SK-N-SH treated with all-trans-retinoic acid at 6 μM for 48 hours (cell line): ENCODE measurements at regions not wholly inside any gene's neighbourhood (a gene's known extent, or its start where the extent isn't known, plus 50 kb on each side); places are given as distances from the start of the nearest gene placed in this dataset.

Experiments
- ARNTL ChIP-seq: fragments of 450-650 bp; formaldehyde crosslinking; IDR thresholded peaks from 2 replicates; pipeline ENCODE4 v1.5.0; 2020; ENCODE audit warnings: low read depth, mild to moderate bottlenecking, moderate library complexity, borderline replicate concordance
- ESRRG ChIP-seq: fragments of 250-450 bp; sonication (Bioruptor Pico); IDR thresholded peaks from 2 replicates; pipeline ENCODE4 v1.6.1; 2021; ENCODE audit warnings: mild to moderate bottlenecking
- OSR1 ChIP-seq: fragments of 250-450 bp; sonication (Bioruptor Pico); IDR thresholded peaks from 2 replicates; pipeline ENCODE4 v1.8.0; 2022; ENCODE audit warnings: moderate library complexity, mild to moderate bottlenecking, inconsistent platforms
- PPARA ChIP-seq: fragments of 250-450 bp; sonication (Bioruptor Pico); IDR thresholded peaks from 2 replicates; pipeline ENCODE4 v1.5.0; 2020; ENCODE audit warnings: mild to moderate bottlenecking, borderline replicate concordance
- ZC3H10 ChIP-seq: fragments of 250-450 bp; sonication (Bioruptor Pico); IDR thresholded peaks from 2 replicates; pipeline ENCODE4 v1.5.1; 2021; ENCODE audit warnings: mild to moderate bottlenecking, moderate library complexity
- ZFP3 ChIP-seq: fragments of 250-450 bp; sonication (Bioruptor Pico); IDR thresholded peaks from 2 replicates; pipeline ENCODE4 v1.5.0; 2020; ENCODE audit warnings: mild to moderate bottlenecking, moderate library complexity
- ZFP30 ChIP-seq: fragments of 450-650 bp; formaldehyde crosslinking; IDR thresholded peaks from 2 replicates; pipeline ENCODE4 v1.5.0; 2022; ENCODE audit warnings: mild to moderate bottlenecking, moderate library complexity
- ZNF565 ChIP-seq: fragments of 450-650 bp; formaldehyde crosslinking; conservative IDR thresholded peaks from 2 replicates; pipeline ENCODE4 v1.5.0; 2020; ENCODE audit warnings: low read depth, mild to moderate bottlenecking, moderate library complexity
- ZNF8 ChIP-seq: fragments of 450-650 bp; formaldehyde crosslinking; IDR thresholded peaks from 2 replicates; pipeline ENCODE4 v1.5.0; 2020; ENCODE audit warnings: mild to moderate bottlenecking, moderate library complexity
- TF ChIP-seq, protein P1 (sequence below): fragments of 250-450 bp; sonication (Bioruptor Pico); IDR thresholded peaks from 2 replicates; pipeline ENCODE4 v1.8.0; 2020; ENCODE audit warnings: mild to moderate bottlenecking, moderate library complexity, borderline replicate concordance
- TF ChIP-seq, protein P2 (sequence below): fragments of 250-450 bp; sonication (Bioruptor Pico); IDR thresholded peaks from 2 replicates; pipeline ENCODE4 v1.5.1; 2021; ENCODE audit warnings: mild to moderate bottlenecking, moderate library complexity
- TF ChIP-seq, protein P3 (sequence below): fragments of 250-450 bp; sonication (Bioruptor Pico); IDR thresholded peaks from 2 replicates; pipeline ENCODE4 v1.5.0; 2020; ENCODE audit warnings: mild to moderate bottlenecking, moderate library complexity
- TF ChIP-seq, protein P4 (sequence below): fragments of 250-450 bp; sonication (Bioruptor Pico); IDR thresholded peaks from 2 replicates; pipeline ENCODE4 v1.5.1; 2020; ENCODE audit warnings: low read depth, mild to moderate bottlenecking, moderate library complexity
- TF ChIP-seq, protein P5 (sequence below): fragments of 250-450 bp; sonication (Bioruptor Pico); IDR thresholded peaks from 2 replicates; pipeline ENCODE4 v1.8.0; 2021; ENCODE audit warnings: low read depth, mild to moderate bottlenecking, moderate library complexity, borderline replicate concordance

DNA sequence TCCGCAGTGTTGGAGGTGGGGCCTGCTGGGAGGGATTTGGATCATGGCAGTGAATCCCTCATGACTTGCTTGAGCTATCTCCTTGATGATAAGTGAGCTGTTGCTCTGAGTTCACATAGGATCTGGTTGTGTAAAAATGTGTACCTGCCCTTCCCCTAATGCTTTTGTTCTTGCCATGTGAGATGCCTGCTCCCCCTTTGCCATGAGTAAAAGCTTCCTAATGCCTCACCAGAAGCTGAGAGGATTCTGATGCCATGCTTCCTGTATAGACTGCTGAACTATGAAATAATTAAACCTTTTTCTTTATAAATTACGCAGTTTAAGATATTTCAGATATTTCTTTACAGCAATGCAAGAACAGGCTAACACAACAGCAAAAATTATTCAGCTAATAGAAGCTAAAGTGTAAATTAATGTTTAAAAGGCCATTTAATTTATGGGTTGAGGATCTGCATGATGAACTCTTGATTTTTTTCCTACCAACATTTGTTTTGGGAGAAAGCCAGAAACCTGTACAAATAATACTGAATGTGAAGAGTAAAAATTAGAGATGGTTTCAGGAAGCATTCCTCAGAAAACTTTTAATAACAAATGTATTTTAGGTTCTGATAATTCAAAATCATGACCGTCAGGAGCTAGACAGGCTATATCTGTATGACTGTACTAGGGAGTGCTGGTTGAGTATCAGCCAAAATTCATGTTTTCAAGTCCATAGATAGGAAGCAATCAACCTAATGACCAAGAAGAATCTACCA, 177.5 kb upstream of the GRIA4 start:
- TF ChIP-seq ZFP3 (no peak), ARNTL (CRISPR knock-in tag) (no peak), ESRRG (CRISPR knock-in tag) (no peak), ZNF8 (no peak), ZFP30 (CRISPR knock-in tag) (no peak), OSR1 (CRISPR knock-in tag) (no peak), ZNF565 (no peak), PPARA (no peak), ZC3H10 (CRISPR knock-in tag) (no peak)
- TF ChIP-seq, protein P1, sequence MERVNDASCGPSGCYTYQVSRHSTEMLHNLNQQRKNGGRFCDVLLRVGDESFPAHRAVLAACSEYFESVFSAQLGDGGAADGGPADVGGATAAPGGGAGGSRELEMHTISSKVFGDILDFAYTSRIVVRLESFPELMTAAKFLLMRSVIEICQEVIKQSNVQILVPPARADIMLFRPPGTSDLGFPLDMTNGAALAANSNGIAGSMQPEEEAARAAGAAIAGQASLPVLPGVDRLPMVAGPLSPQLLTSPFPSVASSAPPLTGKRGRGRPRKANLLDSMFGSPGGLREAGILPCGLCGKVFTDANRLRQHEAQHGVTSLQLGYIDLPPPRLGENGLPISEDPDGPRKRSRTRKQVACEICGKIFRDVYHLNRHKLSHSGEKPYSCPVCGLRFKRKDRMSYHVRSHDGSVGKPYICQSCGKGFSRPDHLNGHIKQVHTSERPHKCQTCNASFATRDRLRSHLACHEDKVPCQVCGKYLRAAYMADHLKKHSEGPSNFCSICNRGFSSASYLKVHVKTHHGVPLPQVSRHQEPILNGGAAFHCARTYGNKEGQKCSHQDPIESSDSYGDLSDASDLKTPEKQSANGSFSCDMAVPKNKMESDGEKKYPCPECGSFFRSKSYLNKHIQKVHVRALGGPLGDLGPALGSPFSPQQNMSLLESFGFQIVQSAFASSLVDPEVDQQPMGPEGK (CRISPR knock-in tag), result no peak
- TF ChIP-seq, protein P2, sequence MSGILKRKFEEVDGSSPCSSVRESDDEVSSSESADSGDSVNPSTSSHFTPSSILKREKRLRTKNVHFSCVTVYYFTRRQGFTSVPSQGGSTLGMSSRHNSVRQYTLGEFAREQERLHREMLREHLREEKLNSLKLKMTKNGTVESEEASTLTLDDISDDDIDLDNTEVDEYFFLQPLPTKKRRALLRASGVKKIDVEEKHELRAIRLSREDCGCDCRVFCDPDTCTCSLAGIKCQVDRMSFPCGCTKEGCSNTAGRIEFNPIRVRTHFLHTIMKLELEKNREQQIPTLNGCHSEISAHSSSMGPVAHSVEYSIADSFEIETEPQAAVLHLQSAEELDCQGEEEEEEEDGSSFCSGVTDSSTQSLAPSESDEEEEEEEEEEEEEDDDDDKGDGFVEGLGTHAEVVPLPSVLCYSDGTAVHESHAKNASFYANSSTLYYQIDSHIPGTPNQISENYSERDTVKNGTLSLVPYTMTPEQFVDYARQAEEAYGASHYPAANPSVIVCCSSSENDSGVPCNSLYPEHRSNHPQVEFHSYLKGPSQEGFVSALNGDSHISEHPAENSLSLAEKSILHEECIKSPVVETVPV (CRISPR knock-in tag), result no peak
- TF ChIP-seq, protein P3, sequence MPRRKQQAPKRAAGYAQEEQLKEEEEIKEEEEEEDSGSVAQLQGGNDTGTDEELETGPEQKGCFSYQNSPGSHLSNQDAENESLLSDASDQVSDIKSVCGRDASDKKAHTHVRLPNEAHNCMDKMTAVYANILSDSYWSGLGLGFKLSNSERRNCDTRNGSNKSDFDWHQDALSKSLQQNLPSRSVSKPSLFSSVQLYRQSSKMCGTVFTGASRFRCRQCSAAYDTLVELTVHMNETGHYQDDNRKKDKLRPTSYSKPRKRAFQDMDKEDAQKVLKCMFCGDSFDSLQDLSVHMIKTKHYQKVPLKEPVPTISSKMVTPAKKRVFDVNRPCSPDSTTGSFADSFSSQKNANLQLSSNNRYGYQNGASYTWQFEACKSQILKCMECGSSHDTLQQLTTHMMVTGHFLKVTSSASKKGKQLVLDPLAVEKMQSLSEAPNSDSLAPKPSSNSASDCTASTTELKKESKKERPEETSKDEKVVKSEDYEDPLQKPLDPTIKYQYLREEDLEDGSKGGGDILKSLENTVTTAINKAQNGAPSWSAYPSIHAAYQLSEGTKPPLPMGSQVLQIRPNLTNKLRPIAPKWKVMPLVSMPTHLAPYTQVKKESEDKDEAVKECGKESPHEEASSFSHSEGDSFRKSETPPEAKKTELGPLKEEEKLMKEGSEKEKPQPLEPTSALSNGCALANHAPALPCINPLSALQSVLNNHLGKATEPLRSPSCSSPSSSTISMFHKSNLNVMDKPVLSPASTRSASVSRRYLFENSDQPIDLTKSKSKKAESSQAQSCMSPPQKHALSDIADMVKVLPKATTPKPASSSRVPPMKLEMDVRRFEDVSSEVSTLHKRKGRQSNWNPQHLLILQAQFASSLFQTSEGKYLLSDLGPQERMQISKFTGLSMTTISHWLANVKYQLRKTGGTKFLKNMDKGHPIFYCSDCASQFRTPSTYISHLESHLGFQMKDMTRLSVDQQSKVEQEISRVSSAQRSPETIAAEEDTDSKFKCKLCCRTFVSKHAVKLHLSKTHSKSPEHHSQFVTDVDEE (CRISPR knock-in tag), result no peak
- TF ChIP-seq, protein P4, sequence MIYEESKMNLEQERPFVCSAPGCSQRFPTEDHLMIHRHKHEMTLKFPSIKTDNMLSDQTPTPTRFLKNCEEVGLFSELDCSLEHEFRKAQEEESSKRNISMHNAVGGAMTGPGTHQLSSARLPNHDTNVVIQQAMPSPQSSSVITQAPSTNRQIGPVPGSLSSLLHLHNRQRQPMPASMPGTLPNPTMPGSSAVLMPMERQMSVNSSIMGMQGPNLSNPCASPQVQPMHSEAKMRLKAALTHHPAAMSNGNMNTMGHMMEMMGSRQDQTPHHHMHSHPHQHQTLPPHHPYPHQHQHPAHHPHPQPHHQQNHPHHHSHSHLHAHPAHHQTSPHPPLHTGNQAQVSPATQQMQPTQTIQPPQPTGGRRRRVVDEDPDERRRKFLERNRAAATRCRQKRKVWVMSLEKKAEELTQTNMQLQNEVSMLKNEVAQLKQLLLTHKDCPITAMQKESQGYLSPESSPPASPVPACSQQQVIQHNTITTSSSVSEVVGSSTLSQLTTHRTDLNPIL (CRISPR knock-in tag), result no peak
- TF ChIP-seq, protein P5, sequence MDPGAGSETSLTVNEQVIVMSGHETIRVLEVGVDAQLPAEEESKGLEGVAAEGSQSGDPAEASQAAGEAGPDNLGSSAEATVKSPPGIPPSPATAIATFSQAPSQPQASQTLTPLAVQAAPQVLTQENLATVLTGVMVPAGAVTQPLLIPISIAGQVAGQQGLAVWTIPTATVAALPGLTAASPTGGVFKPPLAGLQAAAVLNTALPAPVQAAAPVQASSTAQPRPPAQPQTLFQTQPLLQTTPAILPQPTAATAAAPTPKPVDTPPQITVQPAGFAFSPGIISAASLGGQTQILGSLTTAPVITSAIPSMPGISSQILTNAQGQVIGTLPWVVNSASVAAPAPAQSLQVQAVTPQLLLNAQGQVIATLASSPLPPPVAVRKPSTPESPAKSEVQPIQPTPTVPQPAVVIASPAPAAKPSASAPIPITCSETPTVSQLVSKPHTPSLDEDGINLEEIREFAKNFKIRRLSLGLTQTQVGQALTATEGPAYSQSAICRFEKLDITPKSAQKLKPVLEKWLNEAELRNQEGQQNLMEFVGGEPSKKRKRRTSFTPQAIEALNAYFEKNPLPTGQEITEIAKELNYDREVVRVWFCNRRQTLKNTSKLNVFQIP (CRISPR knock-in tag), result no peak
